ENCODE measurements at regions not wholly inside any gene's neighbourhood (a gene's known extent, or its start where the extent isn't known, plus 50 kb on each side); places are given as distances from the start of the nearest gene placed in this dataset.

- DNase-seq: no peak
Measured at GRCh38 chr5:158287643-158288271, 428.8 kb upstream of the CLINT1 start.

GRCh38 chr5:158286827-158287226 lies 427.9 kb upstream of the CLINT1 start:
- no peak for DNase-seq

GRCh38 chr5:158285698-158286097 lies 426.8 kb upstream of the CLINT1 start:
- no peak for DNase-seq

GRCh38 chr5:158284242-158284641 lies 425.3 kb upstream of the CLINT1 start:
- no peak for DNase-seq

- no peak for DNase-seq
Measured at GRCh38 chr5:158283397-158283796, 424.5 kb upstream of the CLINT1 start.

- no peak for DNase-seq
Measured at GRCh38 chr5:158278216-158278925, 419.4 kb upstream of the CLINT1 start.

GRCh38 chr5:158277276-158277675 lies 418.3 kb upstream of the CLINT1 start:
- peak; percentile 4 for DNase-seq

- no peak for DNase-seq
Measured at GRCh38 chr5:158276692-158277091, 417.7 kb upstream of the CLINT1 start.

GRCh38 chr5:158275511-158275910 lies 416.6 kb upstream of the CLINT1 start:
- no peak for DNase-seq

GRCh38 chr5:158273035-158273434 lies 414.1 kb upstream of the CLINT1 start:
- no peak for DNase-seq

- DNase-seq: no peak
Measured at GRCh38 chr5:158272409-158272808, 413.5 kb upstream of the CLINT1 start.

- DNase-seq: no peak
Measured at GRCh38 chr5:158270996-158271554, 412.1 kb upstream of the CLINT1 start.

- no peak for DNase-seq
Measured at GRCh38 chr5:158268286-158268685, 409.3 kb upstream of the CLINT1 start.

- no peak for DNase-seq
Measured at GRCh38 chr5:158267228-158267627, 408.3 kb upstream of the CLINT1 start.

GRCh38 chr5:158265931-158266700 lies 407.2 kb upstream of the CLINT1 start:
- no peak for DNase-seq

GRCh38 chr5:158265346-158265745 lies 406.4 kb upstream of the CLINT1 start:
- DNase-seq: no peak

GRCh38 chr5:158264264-158264663 lies 405.3 kb upstream of the CLINT1 start:
- no peak for DNase-seq

GRCh38 chr5:158261674-158262367 lies 402.9 kb upstream of the CLINT1 start:
- DNase-seq: no peak

- DNase-seq: no peak
Measured at GRCh38 chr5:158256096-158256495, 397.2 kb upstream of the CLINT1 start.

- no peak for DNase-seq
Measured at GRCh38 chr5:158255609-158256008, 396.7 kb upstream of the CLINT1 start.

- DNase-seq: no peak
Measured at GRCh38 chr5:158246661-158247060, 387.7 kb upstream of the CLINT1 start.

- no peak for DNase-seq
Measured at GRCh38 chr5:158245513-158245912, 386.6 kb upstream of the CLINT1 start.

GRCh38 chr5:158244882-158245281 lies 385.9 kb upstream of the CLINT1 start:
- no peak for DNase-seq

Measured in DMS79 (cell line).